H1 (cell line): ENCODE measurements at regions not wholly inside any gene's neighbourhood (a gene's known extent, or its start where the extent isn't known, plus 50 kb on each side); places are given as distances from the start of the nearest gene placed in this dataset.

ENCODE experiments used
- CTCF ChIA-PET: fragments of 300-600 bp; sonication (Branson Sonifier 250); formaldehyde crosslinking; loops from one replicate; lab custom pipeline; 2021; ENCODE audit not compliant: partially characterized antibody; lab: Charles Lee
- POLR2A ChIA-PET: fragments of 300-600 bp; sonication (Branson Sonifier 250); formaldehyde crosslinking; loops from one replicate; lab custom pipeline; 2021; ENCODE audit warnings: inconsistent platforms; ENCODE audit not compliant: partially characterized antibody; lab: Charles Lee
- DNase-seq, 2 experiments: peaks; one replicate each; pipeline versions ENCODE4 v3.0.0 to v3.0.0-alpha.2; 2010 to 2022; ENCODE audit warnings: low spot score in 2 of 2, low read depth in 1 of 2, mixed read lengths in 1 of 2
- FAIRE-seq: peaks from 2 replicates; lab custom pipeline; 2011; peaks lifted over from hg19 to GRCh38; lab: Jason Lieb, UNC
- H2AFZ ChIP-seq: 2 replicates; pipeline ENCODE4 v1.8.1; 2012; ENCODE audit warnings: low read length, inconsistent platforms
- H2AK5ac ChIP-seq: 2 replicates; pipeline ENCODE4 v1.6.1; 2013; ENCODE audit warnings: low read depth, low read length
- H2BK120ac ChIP-seq: replicated peaks from 2 replicates; pipeline ENCODE3; 2013; ENCODE audit warnings: low read depth, low read length, inconsistent platforms
- H2BK12ac ChIP-seq: 2 replicates; pipeline ENCODE4 v1.6.1; 2013; ENCODE audit warnings: low read depth, low read length
- H2BK15ac ChIP-seq: 2 replicates; pipeline ENCODE4 v1.6.1; 2013; ENCODE audit warnings: low read length
- H2BK20ac ChIP-seq: 2 replicates; pipeline ENCODE4 v1.6.1; 2013; ENCODE audit warnings: low read length
- H2BK5ac ChIP-seq: 2 replicates; pipeline ENCODE4 v1.6.1; 2013; ENCODE audit warnings: low read depth, low read length
- H3K14ac ChIP-seq: 2 replicates; pipeline ENCODE4 v1.6.1; 2013; ENCODE audit warnings: inconsistent platforms; ENCODE audit not compliant: insufficient read length
- H3K18ac ChIP-seq: 2 replicates; pipeline ENCODE4 v1.6.1; 2013; ENCODE audit warnings: low read length; ENCODE audit errors: extremely low read depth
- H3K23ac ChIP-seq: 2 replicates; pipeline ENCODE4 v1.6.1; 2013; ENCODE audit warnings: inconsistent platforms; ENCODE audit not compliant: insufficient read length
- H3K23me2 ChIP-seq: 2 replicates; pipeline ENCODE4 v1.6.1; 2013; ENCODE audit warnings: low read depth, low read length
- H3K27ac ChIP-seq: 2 replicates; pipeline ENCODE4 v1.6.1; 2011; ENCODE audit warnings: low read depth, low read length, inconsistent platforms
- H3K27me3 ChIP-seq, 4 experiments: replicated peaks in 1 of 4; 1 replicate in 1 of 4; 2 replicates in 3 of 4; pipeline versions ENCODE4 v1.6.1 to v1.8.1; 2011 to 2013; ENCODE audit warnings: low read length in 3 of 4, mild to moderate bottlenecking in 3 of 4, inconsistent platforms in 2 of 4, mixed read lengths in 2 of 4, moderate library complexity in 1 of 4; ENCODE audit not compliant: control insufficient read depth in 3 of 4, insufficient read depth in 3 of 4; ENCODE audit errors: extremely low read depth in 1 of 4
- H3K36me3 ChIP-seq, 4 experiments: 2 replicates each; pipeline versions ENCODE4 v1.6.1 to v1.8.1; 2011 to 2013; ENCODE audit warnings: mild to moderate bottlenecking in 4 of 4, low read length in 3 of 4, moderate library complexity in 2 of 4, control low read depth in 1 of 4, inconsistent platforms in 1 of 4; ENCODE audit not compliant: insufficient read depth in 4 of 4, control insufficient read depth in 2 of 4
- H3K4ac ChIP-seq: replicated peaks from 2 replicates; pipeline ENCODE3; 2013; ENCODE audit warnings: low read length, low read depth, mixed read lengths, inconsistent platforms; ENCODE audit not compliant: insufficient read length
- H3K4me1 ChIP-seq, 4 experiments: replicated peaks in 1 of 4; 1 replicate in 1 of 4; 2 replicates in 3 of 4; pipeline versions ENCODE4 v1.6.1 to v1.8.1; 2011 to 2013; ENCODE audit warnings: low read length in 3 of 4, inconsistent platforms in 2 of 4, mixed read lengths in 1 of 4; ENCODE audit not compliant: insufficient read depth in 4 of 4, control insufficient read depth in 3 of 4
- H3K4me2 ChIP-seq, 2 experiments: 2 replicates each; pipeline versions ENCODE4 v1.6.1 to v1.8.1; 2011 to 2013; ENCODE audit warnings: low read depth in 2 of 2, low read length in 2 of 2, control low read depth in 1 of 2, inconsistent platforms in 1 of 2, mild to moderate bottlenecking in 1 of 2; ENCODE audit not compliant: insufficient read depth in 1 of 2
- H3K4me3 ChIP-seq, 4 experiments: fragments of 200-600, 300-600 bp in 1 of 4; sonication (generic), shearing (Covaris generic), sonication (Bioruptor Twin) in 1 of 4; 2 replicates each; pipeline versions ENCODE4 v1.5.1 to v1.8.1; 2011 to 2016; ENCODE audit warnings: low read length in 4 of 4, low read depth in 3 of 4, control low read depth in 2 of 4, inconsistent platforms in 2 of 4, mild to moderate bottlenecking in 2 of 4, mixed read lengths in 1 of 4, moderate library complexity in 1 of 4; ENCODE audit not compliant: insufficient read depth in 2 of 4; ENCODE audit errors: extremely low read depth in 1 of 4
- H3K56ac ChIP-seq: replicated peaks from 2 replicates; pipeline ENCODE3; 2013; ENCODE audit warnings: low read depth, mild to moderate bottlenecking, mixed read lengths, low read length, inconsistent platforms; ENCODE audit not compliant: insufficient read length
- H3K79me1 ChIP-seq: 2 replicates; pipeline ENCODE4 v1.6.1; 2013; ENCODE audit warnings: low read depth, low read length, control low read depth
- H3K79me2 ChIP-seq, 2 experiments: 2 replicates each; pipeline versions ENCODE4 v1.6.1 to v1.8.1; 2012 to 2013; ENCODE audit warnings: low read length in 2 of 2, mild to moderate bottlenecking in 2 of 2, inconsistent platforms in 1 of 2; ENCODE audit not compliant: insufficient read depth in 2 of 2, control insufficient read depth in 1 of 2
- H3K9ac ChIP-seq, 4 experiments: replicated peaks in 1 of 4; 1 replicate in 1 of 4; 2 replicates in 3 of 4; pipeline versions ENCODE4 v1.6.1 to v1.8.1; 2011 to 2013; ENCODE audit warnings: low read depth in 3 of 4, low read length in 3 of 4, control low read depth in 2 of 4, mild to moderate bottlenecking in 2 of 4, moderate library complexity in 2 of 4, inconsistent platforms in 1 of 4; ENCODE audit errors: extremely low read depth in 1 of 4
- H3K9me3 ChIP-seq, 2 experiments: 2 replicates each; pipeline versions ENCODE4 v1.6.1 to v1.8.1; 2012 to 2013; ENCODE audit warnings: mild to moderate bottlenecking in 2 of 2, moderate library complexity in 2 of 2, control low read depth in 1 of 2, inconsistent platforms in 1 of 2, low read depth in 1 of 2, low read length in 1 of 2, mixed read lengths in 1 of 2; ENCODE audit not compliant: insufficient read depth in 2 of 2
- H4K20me1 ChIP-seq, 2 experiments: replicated peaks in 1 of 2; 2 replicates each; pipeline versions ENCODE3 to v1.8.1; 2011 to 2013; ENCODE audit warnings: inconsistent platforms in 2 of 2, low read length in 2 of 2, mild to moderate bottlenecking in 1 of 2; ENCODE audit not compliant: insufficient read depth in 2 of 2, control insufficient read depth in 1 of 2
- H4K5ac ChIP-seq: 2 replicates; pipeline ENCODE4 v1.6.1; 2013; ENCODE audit warnings: low read length, low read depth, mixed read lengths, inconsistent platforms; ENCODE audit not compliant: insufficient read length
- H4K8ac ChIP-seq: 2 replicates; pipeline ENCODE4 v1.8.0; 2013; ENCODE audit warnings: mild to moderate bottlenecking, moderate library complexity, low read length, inconsistent platforms; ENCODE audit not compliant: insufficient read depth; ENCODE audit errors: extremely low read depth
- H4K91ac ChIP-seq: replicated peaks from 2 replicates; pipeline ENCODE3; 2013; ENCODE audit warnings: low read length, mixed read lengths, inconsistent platforms; ENCODE audit not compliant: insufficient read length
- BRCA1 ChIP-seq: IDR thresholded peaks from 2 replicates; pipeline ENCODE4 v1.6.1; 2012; ENCODE audit warnings: low read depth, low read length, improper control_type of control experiment
- CBX8 ChIP-seq: fragments of 300-800, 300-1000 bp; sonication (generic); IDR thresholded peaks from 2 replicates; pipeline ENCODE4 v1.7.1; 2016; ENCODE audit warnings: low read depth, low read length, borderline replicate concordance
- CREB1 ChIP-seq: IDR thresholded peaks from 2 replicates; pipeline ENCODE4 v1.6.1; 2012; ENCODE audit warnings: inconsistent platforms
- FOSL1 ChIP-seq: IDR thresholded peaks from 2 replicates; pipeline ENCODE4 v1.6.1; 2011; ENCODE audit warnings: mild to moderate bottlenecking, low read depth, low read length, moderate library complexity; ENCODE audit not compliant: insufficient read depth
- GABPA ChIP-seq: IDR thresholded peaks from 2 replicates; pipeline ENCODE4 v1.6.1; 2011; ENCODE audit warnings: mild to moderate bottlenecking, low read length, moderate library complexity, borderline replicate concordance; ENCODE audit not compliant: insufficient read depth
- HDAC2 ChIP-seq, 2 experiments: fragments of 300-600 bp in 1 of 2; sonication (generic) in 1 of 2; IDR thresholded peaks; 2 replicates each; pipeline ENCODE4 v1.6.1; 2011 to 2012; ENCODE audit warnings: low read depth in 2 of 2, low read length in 2 of 2, mild to moderate bottlenecking in 2 of 2, moderate library complexity in 2 of 2, borderline replicate concordance in 1 of 2, inconsistent platforms in 1 of 2
- HDAC6 ChIP-seq: IDR thresholded peaks from one replicate; pipeline ENCODE4 v1.7.1; 2012; ENCODE audit warnings: low read depth, mild to moderate bottlenecking, inconsistent platforms, low read length, moderate library complexity
- KDM4A ChIP-seq: IDR thresholded peaks from one replicate; pipeline ENCODE4 v1.7.1; 2012; ENCODE audit warnings: low read depth, mild to moderate bottlenecking, moderate library complexity, low read length, inconsistent platforms; ENCODE audit not compliant: severe bottlenecking
- RNF2 ChIP-seq: fragments of 200-900, 300-1000 bp; sonication (generic); IDR thresholded peaks from 2 replicates; pipeline ENCODE4 v1.7.1; 2016; ENCODE audit warnings: borderline replicate concordance, low read depth, mild to moderate bottlenecking, antibody characterized with exemption, low read length; ENCODE audit not compliant: poor library complexity, severe bottlenecking; ENCODE audit errors: missing control alignments
- SAP30 ChIP-seq: fragments of 300-600 bp; sonication (generic); IDR thresholded peaks from 2 replicates; pipeline ENCODE4 v1.7.1; 2012; ENCODE audit warnings: low read length, moderate library complexity, mild to moderate bottlenecking, inconsistent platforms; ENCODE audit not compliant: insufficient read depth, insufficient replicate concordance
- SUZ12 ChIP-seq: fragments of 200-600 bp; sonication (generic); IDR thresholded peaks from 2 replicates; pipeline ENCODE4 v1.6.1; 2012; ENCODE audit warnings: mild to moderate bottlenecking, inconsistent platforms, low read length, moderate library complexity, mixed read lengths
- TEAD4 ChIP-seq: IDR thresholded peaks from 2 replicates; pipeline ENCODE4 v1.6.1; 2012; ENCODE audit warnings: low read depth, low read length, inconsistent platforms, mixed read lengths
- YY1 ChIP-seq: IDR thresholded peaks from 2 replicates; pipeline ENCODE4 v1.6.1; 2011; ENCODE audit warnings: low read depth, mild to moderate bottlenecking, low read length
- WGBS, 2 experiments: shearing (Covaris generic) in 1 of 2; methylation state at CpG; one replicate each; pipeline versions ENCODE4 v1.1.6 to v1.1.7; 2013 to 2015; ENCODE audit warnings: low lambda C conversion rate in 2 of 2, mixed read lengths in 2 of 2, inconsistent platforms in 1 of 2, low coverage in 1 of 2, missing lambda C conversion rate in 1 of 2; ENCODE audit not compliant: insufficient replicate concordance in 2 of 2, insufficient coverage in 1 of 2, insufficient read length in 1 of 2; ENCODE audit errors: extremely low coverage in 1 of 2, missing lambda C conversion rate in 1 of 2; 5-methylcytosine and 5-hydroxymethylcytosine counted together

GRCh38 chr18:78099979-78100588 is 850.4 kb downstream of the GALR1 start:
- Histone ChIP-seq H3K23me2 (no peaks in the 10 kb centered on the region), H2BK120ac (no peak overlapping the region)
- no peak for DNase-seq
- no peak for TF ChIP-seq TEAD4
- TF ChIP-seq SUZ12: no peak
- TF ChIP-seq BRCA1: no peak
- TF ChIP-seq KDM4A: no peak
- no peak for TF ChIP-seq SAP30
- TF ChIP-seq CREB1: no peak
- no peak for TF ChIP-seq YY1
- TF ChIP-seq HDAC6: no peak
- no peak for TF ChIP-seq HDAC2 (IDR thresholded peaks at IDR 0.05; ENCODE audit: borderline replicate concordance in 1 of 2, low read depth in 2 of 2, low read length in 2 of 2)
- TF ChIP-seq FOSL1: no peak
- TF ChIP-seq CBX8: no peak
- no peak for TF ChIP-seq RNF2
- no peak for TF ChIP-seq GABPA

More at GRCh38 chr18:78099979-78100588, 850.4 kb downstream of the GALR1 start:
- no peak overlapping the region for H3K4me3 ChIP-seq
- no peak overlapping the region for H3K18ac ChIP-seq
- H3K36me3 ChIP-seq: no peaks in the 10 kb centered on the region
- H3K27ac ChIP-seq: no peak overlapping the region
- H3K56ac ChIP-seq: no peak overlapping the region
- no peak overlapping the region for H3K14ac ChIP-seq
- FAIRE-seq: no peak
- H3K4ac ChIP-seq: no peak overlapping the region
- H3K4me1 ChIP-seq: peaks cover 0 to 1% (median 0%) of the 10 kb centered on the region in 4 experiments; a peak in 1 of 7 replicates
- no peak overlapping the region for H2BK12ac ChIP-seq
- no peaks in the 10 kb centered on the region for H3K79me2 ChIP-seq
- H3K23ac ChIP-seq: no peak overlapping the region
- H4K5ac ChIP-seq: no peak overlapping the region
- H3K9ac ChIP-seq: no peak overlapping the region
- no peak overlapping the region for H2BK5ac ChIP-seq
- H3K4me2 ChIP-seq: no peak overlapping the region
- H2AFZ ChIP-seq: no peak overlapping the region
- no peaks in the 10 kb centered on the region for H3K79me1 ChIP-seq
- H2BK20ac ChIP-seq: no peak overlapping the region; the same call in 1 of the 2 replicates
- H3K9me3 ChIP-seq: peaks cover 4 to 6% of the 10 kb centered on the region in 2 experiments; a peak in 2 of 4 replicates
- H4K8ac ChIP-seq: no peak overlapping the region
- ChIA-PET POLR2A (no interaction called here), CTCF (interaction anchor here (0.5 kb wide), 1 partner anchor 279 kb away, joined by 3 read pairs; no protein-coding TSS in a partner anchor)
- no peak overlapping the region for H4K91ac ChIP-seq
- H3K27me3 ChIP-seq: no peaks in the 10 kb centered on the region
- no peaks in the 10 kb centered on the region for H4K20me1 ChIP-seq
- no peak overlapping the region for H2AK5ac ChIP-seq
- 96% methylated on average over 15 of the region's 15 CpGs; no CpG with 5 or more reads in 1 of the 2 experiments for WGBS, 2 experiments
- no peak overlapping the region for H2BK15ac ChIP-seq
